GM19025 (cell line): ENCODE measurements at regions not wholly inside any gene's neighbourhood (a gene's known extent, or its start where the extent isn't known, plus 50 kb on each side); places are given as distances from the start of the nearest gene placed in this dataset.

Experiments
- ATAC-seq: cut with Tn5 transposase; IDR thresholded peaks from one replicate; pipeline ENCODE4 v1.9.1; 2021; ENCODE audit warnings: mild to moderate bottlenecking, low read depth, moderate library complexity; ENCODE audit not compliant: unreplicated experiment

- no peak for ATAC-seq
Observed at GRCh38 chr7:32200646-32201045, 130.4 kb upstream of the PDE1C start.

GRCh38 chr7:32194537-32194936 lies 124.3 kb upstream of the PDE1C start:
- ATAC-seq = no peak

GRCh38 chr7:32191305-32191704 lies 121.1 kb upstream of the PDE1C start:
- no peak for ATAC-seq

GRCh38 chr7:32179567-32179966 lies 109.4 kb upstream of the PDE1C start:
- ATAC-seq = no peak

- no peak for ATAC-seq
Observed at GRCh38 chr7:32178677-32179366, 108.6 kb upstream of the PDE1C start.

GRCh38 chr7:32177232-32177631 lies 107.0 kb upstream of the PDE1C start:
- ATAC-seq = no peak

- no peak for ATAC-seq
Observed at GRCh38 chr7:32175099-32175498, 104.9 kb upstream of the PDE1C start.

GRCh38 chr7:32171248-32171647 lies 101.0 kb upstream of the PDE1C start:
- ATAC-seq = no peak

GRCh38 chr7:32170838-32171237 lies 100.6 kb upstream of the PDE1C start:
- no peak for ATAC-seq

GRCh38 chr7:32169228-32169627 lies 99.0 kb upstream of the PDE1C start:
- no peak for ATAC-seq

- ATAC-seq = no peak
Observed at GRCh38 chr7:32167815-32168214, 97.6 kb upstream of the PDE1C start.

- no peak for ATAC-seq
Observed at GRCh38 chr7:32167256-32167655, 97.0 kb upstream of the PDE1C start.

- no peak for ATAC-seq
Observed at GRCh38 chr7:32164341-32164996, 94.3 kb upstream of the PDE1C start.

- no peak for ATAC-seq
Observed at GRCh38 chr7:32163896-32164295, 93.7 kb upstream of the PDE1C start.

- no peak for ATAC-seq
Observed at GRCh38 chr7:32163141-32163806, 93.1 kb upstream of the PDE1C start.

- no peak for ATAC-seq
Observed at GRCh38 chr7:32161708-32162107, 91.5 kb upstream of the PDE1C start.

GRCh38 chr7:32158751-32159745 lies 88.8 kb upstream of the PDE1C start:
- no peak for ATAC-seq

- no peak for ATAC-seq
Observed at GRCh38 chr7:32158076-32158475, 87.9 kb upstream of the PDE1C start.

- no peak for ATAC-seq
Observed at GRCh38 chr7:32155712-32156111, 85.5 kb upstream of the PDE1C start.

- no peak for ATAC-seq
Observed at GRCh38 chr7:32154797-32155196, 84.6 kb upstream of the PDE1C start.

- no peak for ATAC-seq
Observed at GRCh38 chr7:32153006-32153405, 82.8 kb upstream of the PDE1C start.
